ENCODE measurements at regions not wholly inside any gene's neighbourhood (a gene's known extent, or its start where the extent isn't known, plus 50 kb on each side); places are given as distances from the start of the nearest gene placed in this dataset.

GRCh38 chr18:73101977-73102376 is 234.2 kb upstream of the NETO1 start:
- TF ChIP-seq CTCF (conservative IDR thresholded peaks at IDR 0.05; ENCODE audit: low read length) (no peak), EZH2phosphoT487 (IDR thresholded peaks at IDR 0.05; ENCODE audit: borderline replicate concordance) (no peak)

All from Loucy (cell line).